Sigmoid colon (tissue), 3 donors: ENCODE measurements at regions not wholly inside any gene's neighbourhood (a gene's known extent, or its start where the extent isn't known, plus 50 kb on each side); places are given as distances from the start of the nearest gene placed in this dataset.

ENCODE experiments used
- POLR2A ChIP-seq, 2 donors: fragments of 450-650 bp; IDR thresholded peaks; one replicate each; pipeline ENCODE4 v1.6.1; 2016; ENCODE audit warnings: antibody characterized with exemption in 2 of 2, mild to moderate bottlenecking in 2 of 2, moderate library complexity in 2 of 2
- TF ChIP-seq, protein P1 (sequence below), 4 experiments: fragments of 450-650 bp in 3 of 4; fragments of 200-600 bp in 1 of 4; IDR thresholded peaks; one replicate each; pipeline ENCODE4 v1.5.1; 2016 to 2019; ENCODE audit warnings: antibody characterized with exemption in 4 of 4, mild to moderate bottlenecking in 3 of 4, moderate library complexity in 2 of 4

DNA sequence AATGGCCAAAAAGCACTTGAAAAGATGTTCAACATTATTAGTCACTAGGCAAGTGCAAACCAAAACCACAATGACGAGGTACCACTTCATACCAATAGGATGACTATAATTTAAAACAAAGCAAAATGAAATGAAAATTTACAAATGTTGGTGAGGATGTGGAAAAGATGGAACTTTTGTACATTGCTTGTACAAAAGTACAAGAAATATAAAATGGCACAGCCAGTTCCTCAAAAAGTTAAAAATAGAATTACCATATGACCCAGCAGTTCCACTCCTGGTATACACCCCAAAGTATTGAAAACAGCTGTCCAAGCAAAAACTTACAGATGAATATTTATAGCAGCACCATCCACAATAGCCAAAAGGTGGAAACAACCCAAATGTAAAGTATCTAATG is 107.8 kb upstream of the XPO1 start:
- TF ChIP-seq, protein P1, sequence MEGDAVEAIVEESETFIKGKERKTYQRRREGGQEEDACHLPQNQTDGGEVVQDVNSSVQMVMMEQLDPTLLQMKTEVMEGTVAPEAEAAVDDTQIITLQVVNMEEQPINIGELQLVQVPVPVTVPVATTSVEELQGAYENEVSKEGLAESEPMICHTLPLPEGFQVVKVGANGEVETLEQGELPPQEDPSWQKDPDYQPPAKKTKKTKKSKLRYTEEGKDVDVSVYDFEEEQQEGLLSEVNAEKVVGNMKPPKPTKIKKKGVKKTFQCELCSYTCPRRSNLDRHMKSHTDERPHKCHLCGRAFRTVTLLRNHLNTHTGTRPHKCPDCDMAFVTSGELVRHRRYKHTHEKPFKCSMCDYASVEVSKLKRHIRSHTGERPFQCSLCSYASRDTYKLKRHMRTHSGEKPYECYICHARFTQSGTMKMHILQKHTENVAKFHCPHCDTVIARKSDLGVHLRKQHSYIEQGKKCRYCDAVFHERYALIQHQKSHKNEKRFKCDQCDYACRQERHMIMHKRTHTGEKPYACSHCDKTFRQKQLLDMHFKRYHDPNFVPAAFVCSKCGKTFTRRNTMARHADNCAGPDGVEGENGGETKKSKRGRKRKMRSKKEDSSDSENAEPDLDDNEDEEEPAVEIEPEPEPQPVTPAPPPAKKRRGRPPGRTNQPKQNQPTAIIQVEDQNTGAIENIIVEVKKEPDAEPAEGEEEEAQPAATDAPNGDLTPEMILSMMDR (IDR thresholded peaks at IDR 0.05) = no peak
- TF ChIP-seq POLR2A (IDR thresholded peaks at IDR 0.05) = no peak
